ENCODE measurements at regions not wholly inside any gene's neighbourhood (a gene's known extent, or its start where the extent isn't known, plus 50 kb on each side); places are given as distances from the start of the nearest gene placed in this dataset.
A peak's percentile ranks its signal among the peaks of the same experiment; 100 is the strongest.

- no peak for DNase-seq (ENCODE audit: low read depth)
Measured at GRCh38 chr15:35725353-35725752, 179.4 kb upstream of the DPH6 start.

GRCh38 chr15:35727627-35728026, 181.7 kb upstream of the DPH6 start:
- DNase-seq (ENCODE audit: low read depth): no peak

GRCh38 chr15:35728219-35728940, 182.4 kb upstream of the DPH6 start:
- no peak for DNase-seq (ENCODE audit: low read depth)

DNA sequence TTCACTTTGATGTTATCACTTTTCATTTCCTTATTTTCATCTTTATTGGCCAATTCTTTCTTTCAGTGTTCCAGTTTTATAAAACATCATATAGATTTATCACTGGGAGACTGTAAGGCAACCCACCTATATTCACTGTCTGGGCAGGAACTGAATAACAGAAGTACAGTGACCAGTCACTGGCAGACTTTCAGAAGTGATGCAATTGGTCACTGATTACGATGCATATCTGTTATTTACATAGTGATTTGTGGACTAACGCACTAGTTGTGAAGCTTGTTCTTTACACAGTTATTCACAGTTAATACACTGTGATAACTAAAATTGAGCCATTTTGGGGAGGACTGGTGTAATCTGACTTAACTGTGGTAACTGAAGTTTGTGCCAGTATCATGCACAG, 190.2 kb upstream of the DPH6 start:
- no peak for DNase-seq (ENCODE audit: low read depth)

- DNase-seq (ENCODE audit: low read depth): no peak
Measured at GRCh38 chr15:35737441-35737840, 191.5 kb upstream of the DPH6 start.

- no peak for DNase-seq (ENCODE audit: low read depth)
Measured at GRCh38 chr15:35738370-35738769, 192.4 kb upstream of the DPH6 start.

GRCh38 chr15:35740761-35741160, 194.8 kb upstream of the DPH6 start:
- DNase-seq (ENCODE audit: low read depth): no peak

DNA sequence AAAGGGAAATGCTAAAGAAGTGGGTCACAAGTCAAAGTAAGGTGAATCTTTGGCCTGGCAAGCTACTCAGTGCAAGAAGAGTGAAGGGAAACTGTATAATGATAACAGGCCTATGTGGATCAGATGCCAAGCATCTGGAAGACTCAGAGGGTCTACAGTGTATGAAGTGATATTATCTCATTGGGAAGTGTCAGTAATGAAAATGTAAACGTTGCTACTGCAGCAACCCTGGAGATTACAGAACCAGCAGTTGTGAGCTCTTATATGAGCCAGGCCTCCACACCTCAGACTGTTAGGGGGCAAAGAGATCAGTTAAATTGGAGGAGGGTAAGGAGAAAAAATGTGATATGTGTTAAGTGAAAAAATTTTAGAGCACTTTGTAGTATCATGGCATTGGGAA, 195.4 kb upstream of the DPH6 start:
- DNase-seq (ENCODE audit: low read depth): no peak

DNA sequence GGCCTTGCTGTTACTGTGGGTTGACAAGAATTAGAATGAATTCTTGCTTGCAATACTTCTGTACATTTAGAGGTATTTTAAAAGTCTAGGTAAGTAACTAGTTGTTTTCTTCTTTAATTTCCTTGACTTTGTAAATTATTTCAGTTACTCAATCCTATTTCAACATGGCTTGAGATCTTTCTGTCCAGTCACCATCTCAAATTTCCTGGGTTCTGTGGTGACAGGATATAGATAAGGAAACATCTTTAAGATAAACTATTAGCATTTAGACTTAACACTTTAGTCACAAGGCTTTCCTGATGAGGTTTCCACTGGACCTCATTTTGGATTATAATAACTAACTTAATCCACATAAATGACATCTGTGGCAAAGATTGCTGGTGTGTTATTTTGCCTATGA, 195.9 kb upstream of the DPH6 start:
- no peak for DNase-seq (ENCODE audit: low read depth)

GRCh38 chr15:35743321-35743720, 197.4 kb upstream of the DPH6 start:
- no peak for DNase-seq (ENCODE audit: low read depth)

DNA sequence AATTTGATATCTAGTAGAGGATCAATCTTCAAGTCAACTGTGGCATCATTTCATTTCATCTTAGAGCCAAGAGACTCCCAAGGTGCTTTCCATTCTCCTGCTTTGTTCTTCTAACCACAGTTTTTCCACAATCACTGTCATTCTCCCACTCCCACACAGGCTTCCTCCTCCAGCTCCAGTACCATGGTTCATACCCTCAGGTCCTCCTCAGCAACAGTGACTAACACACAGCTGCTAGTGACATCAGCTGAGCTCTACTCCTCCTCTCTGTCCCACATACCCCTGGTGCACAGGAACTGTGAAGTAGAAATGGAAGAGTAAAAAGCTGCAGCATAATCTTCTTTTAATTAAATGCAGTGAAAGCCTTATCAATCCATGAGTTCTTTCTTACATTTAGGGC, 200.2 kb upstream of the DPH6 start:
- DNase-seq (ENCODE audit: low read depth): no peak

DNA sequence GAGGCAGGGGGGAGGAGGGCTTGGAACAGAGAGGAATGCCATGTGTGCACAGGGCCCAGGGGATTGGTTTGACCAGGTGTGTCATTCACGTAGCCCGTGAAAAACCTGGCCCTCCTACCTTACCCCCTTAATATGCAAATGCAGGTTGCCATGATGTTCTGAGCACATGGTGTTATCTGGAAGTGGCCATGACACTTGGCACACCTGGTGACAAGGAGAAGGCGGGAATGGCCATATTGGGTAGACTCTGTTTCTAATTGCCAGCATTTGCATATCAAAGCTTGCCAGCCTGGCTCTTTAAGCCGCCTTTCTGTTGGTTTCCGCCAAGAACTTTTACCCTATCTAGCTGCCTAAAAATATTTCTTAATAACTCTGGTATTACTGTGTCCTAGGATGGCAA, 202.1 kb upstream of the DPH6 start:
- no peak for DNase-seq (ENCODE audit: low read depth)

DNA sequence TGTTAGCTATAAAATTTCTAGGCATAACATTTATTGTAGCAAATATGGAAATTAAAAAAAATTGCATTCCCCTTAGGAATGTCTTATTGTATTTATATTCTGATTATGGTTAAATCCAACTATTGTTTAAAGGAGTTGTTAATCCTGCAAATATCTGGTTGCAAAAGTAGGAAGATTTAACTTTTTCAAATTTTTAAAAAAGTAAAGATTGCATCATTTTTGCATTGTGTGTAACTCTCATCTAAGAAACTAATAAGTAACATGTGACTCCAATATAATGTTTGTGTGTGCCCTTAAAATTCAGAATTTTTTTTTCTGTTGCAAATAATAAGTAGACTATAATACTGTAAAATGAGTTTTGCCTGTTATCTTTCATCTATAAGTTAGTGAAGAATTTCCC, 204.1 kb upstream of the DPH6 start:
- DNase-seq (ENCODE audit: low read depth): no peak

GRCh38 chr15:35751413-35752133, 205.6 kb upstream of the DPH6 start:
- DNase-seq (ENCODE audit: low read depth): peak; percentile 4

- no peak for DNase-seq (ENCODE audit: low read depth)
Measured at GRCh38 chr15:35752134-35752466, 206.1 kb upstream of the DPH6 start.

DNA sequence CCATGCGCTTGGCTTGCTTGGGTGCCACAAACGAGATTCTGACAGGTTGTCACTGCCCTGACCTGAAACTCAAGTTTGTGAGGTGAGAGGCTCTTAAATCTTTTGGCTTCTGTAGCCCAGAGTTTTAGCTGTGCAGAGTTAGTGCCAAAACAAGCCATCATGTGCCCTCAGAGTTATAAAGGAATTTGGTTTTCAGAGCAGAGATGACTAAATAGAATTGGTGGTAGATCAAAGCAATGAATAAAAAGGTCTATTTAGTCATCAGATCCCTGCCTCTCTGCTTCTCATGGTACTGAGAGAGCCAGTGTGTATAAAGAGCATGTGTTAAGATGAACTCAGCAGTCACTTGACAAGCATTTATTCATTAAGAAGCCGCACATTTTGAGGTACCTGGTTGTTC, 207.5 kb upstream of the DPH6 start:
- DNase-seq (ENCODE audit: low read depth): no peak

DNA sequence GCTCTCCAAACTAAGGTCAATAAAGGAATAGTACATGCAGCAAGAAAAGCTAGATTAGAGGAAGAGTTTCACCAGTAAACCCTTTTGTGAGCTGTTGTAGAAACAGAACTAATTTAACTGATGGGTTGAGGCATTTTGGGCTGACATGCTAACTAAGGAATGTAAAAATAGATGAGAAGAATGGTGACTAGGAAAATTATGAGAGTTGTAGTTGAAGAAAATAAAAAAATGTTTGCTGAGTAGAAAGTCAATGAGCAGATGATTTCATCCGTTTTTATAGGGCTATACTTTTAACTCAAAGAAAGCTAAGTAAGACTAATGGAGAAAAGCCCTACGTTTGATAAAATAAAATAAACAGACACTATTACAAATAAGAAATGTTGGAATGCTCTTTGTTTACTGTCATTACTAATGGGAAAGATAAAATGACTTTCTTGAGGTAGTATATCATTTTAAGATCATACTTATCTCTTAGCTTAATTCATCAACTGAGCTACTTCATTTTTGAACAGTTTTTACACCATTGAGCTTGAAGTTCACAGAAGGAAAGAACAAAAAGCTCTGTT, 209.4 kb upstream of the DPH6 start:
- no peak for DNase-seq (ENCODE audit: low read depth)

- DNase-seq (ENCODE audit: low read depth): no peak
Measured at GRCh38 chr15:35756623-35757022, 210.7 kb upstream of the DPH6 start.

DNA sequence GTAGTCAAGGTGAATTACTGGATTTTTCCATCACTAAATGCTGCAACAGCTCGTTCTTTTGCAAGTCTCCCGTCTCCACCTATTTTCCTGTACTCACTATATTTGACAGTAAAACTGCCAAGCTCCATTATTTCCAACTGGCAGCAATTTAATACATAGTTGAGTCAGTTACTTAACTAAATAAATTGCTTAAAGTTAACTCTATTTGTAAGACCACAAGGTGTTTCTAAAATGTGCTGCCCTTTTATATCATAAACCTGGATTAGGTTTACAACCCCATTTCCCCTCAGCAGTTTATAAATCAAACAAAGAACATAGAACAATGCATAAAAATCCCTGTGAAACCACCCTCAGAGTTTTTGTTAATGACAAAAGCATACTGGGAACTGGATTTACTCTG, 211.4 kb upstream of the DPH6 start:
- DNase-seq (ENCODE audit: low read depth): no peak

DNA sequence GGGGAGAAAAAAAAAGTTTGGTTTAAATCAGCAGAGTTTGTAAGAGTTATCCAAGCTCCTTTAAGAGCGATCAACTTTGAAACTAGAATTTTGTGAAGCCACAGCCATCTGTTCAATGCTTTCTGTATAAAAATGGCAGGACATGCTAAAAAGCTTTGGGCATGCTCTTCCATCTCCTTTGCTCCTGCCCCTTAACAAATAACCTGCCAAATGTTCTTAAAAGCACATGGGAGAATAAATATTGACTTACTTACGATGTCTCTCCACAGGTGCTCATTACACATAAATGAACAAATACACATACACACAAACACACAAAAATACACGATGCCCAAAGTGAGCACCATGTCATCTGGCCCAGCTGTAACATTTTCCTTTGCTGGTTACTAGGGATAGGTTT, 211.8 kb upstream of the DPH6 start:
- DNase-seq (ENCODE audit: low read depth): no peak

- DNase-seq (ENCODE audit: low read depth): no peak
Measured at GRCh38 chr15:35764661-35765519, 218.9 kb upstream of the DPH6 start.

DNA sequence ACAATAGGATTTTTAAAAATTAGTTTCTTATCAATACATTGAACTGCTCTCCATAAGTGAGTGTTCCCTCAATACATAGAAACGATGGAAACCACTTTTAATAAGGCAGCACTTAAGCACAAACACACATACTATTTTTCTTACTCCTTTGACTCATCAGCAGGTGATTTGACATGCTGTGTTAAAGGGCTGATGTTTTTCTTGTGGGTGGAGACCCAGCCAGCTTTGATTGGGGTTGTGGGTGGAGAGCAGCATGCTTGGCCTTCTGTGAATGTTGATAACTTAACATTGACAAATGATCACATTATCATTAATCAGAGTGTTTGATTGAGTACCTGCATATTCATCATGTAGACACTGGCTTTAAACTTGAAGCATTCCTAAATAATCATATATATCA, 223.0 kb upstream of the DPH6 start:
- no peak for DNase-seq (ENCODE audit: low read depth)

- DNase-seq (ENCODE audit: low read depth): no peak
Measured at GRCh38 chr15:35769656-35770055, 223.7 kb upstream of the DPH6 start.

Data from stimulated activated CD8-positive, alpha-beta memory T cell treated with anti-CD3 and anti-CD28 coated beads, Interleukin-4, amount 100 ng/mL, for 24 hours (primary cell).